ENCODE measurements at regions not wholly inside any gene's neighbourhood (a gene's known extent, or its start where the extent isn't known, plus 50 kb on each side); places are given as distances from the start of the nearest gene placed in this dataset.
"Not testable (repeated sequence)": the region's sequence is repeated elsewhere in the genome, so short reads cannot be mapped to it uniquely, and the experiment has no call there.

- DNase-seq (ENCODE audit: low read depth) = no peak
- no peak overlapping the region for H3K4me3 ChIP-seq (ENCODE audit: low read depth, low read length)
- TF ChIP-seq MYC (IDR thresholded peaks at IDR 0.05; ENCODE audit: low read depth, low read length) (no peak), POLR2A (IDR thresholded peaks at IDR 0.05; ENCODE audit: extremely low read depth, insufficient read length) (no peak)
- TF ChIP-seq, protein P1, sequence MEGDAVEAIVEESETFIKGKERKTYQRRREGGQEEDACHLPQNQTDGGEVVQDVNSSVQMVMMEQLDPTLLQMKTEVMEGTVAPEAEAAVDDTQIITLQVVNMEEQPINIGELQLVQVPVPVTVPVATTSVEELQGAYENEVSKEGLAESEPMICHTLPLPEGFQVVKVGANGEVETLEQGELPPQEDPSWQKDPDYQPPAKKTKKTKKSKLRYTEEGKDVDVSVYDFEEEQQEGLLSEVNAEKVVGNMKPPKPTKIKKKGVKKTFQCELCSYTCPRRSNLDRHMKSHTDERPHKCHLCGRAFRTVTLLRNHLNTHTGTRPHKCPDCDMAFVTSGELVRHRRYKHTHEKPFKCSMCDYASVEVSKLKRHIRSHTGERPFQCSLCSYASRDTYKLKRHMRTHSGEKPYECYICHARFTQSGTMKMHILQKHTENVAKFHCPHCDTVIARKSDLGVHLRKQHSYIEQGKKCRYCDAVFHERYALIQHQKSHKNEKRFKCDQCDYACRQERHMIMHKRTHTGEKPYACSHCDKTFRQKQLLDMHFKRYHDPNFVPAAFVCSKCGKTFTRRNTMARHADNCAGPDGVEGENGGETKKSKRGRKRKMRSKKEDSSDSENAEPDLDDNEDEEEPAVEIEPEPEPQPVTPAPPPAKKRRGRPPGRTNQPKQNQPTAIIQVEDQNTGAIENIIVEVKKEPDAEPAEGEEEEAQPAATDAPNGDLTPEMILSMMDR (IDR thresholded peaks at IDR 0.05; ENCODE audit: low read depth, low read length) = no peak
- TF ChIP-seq, protein P2, sequence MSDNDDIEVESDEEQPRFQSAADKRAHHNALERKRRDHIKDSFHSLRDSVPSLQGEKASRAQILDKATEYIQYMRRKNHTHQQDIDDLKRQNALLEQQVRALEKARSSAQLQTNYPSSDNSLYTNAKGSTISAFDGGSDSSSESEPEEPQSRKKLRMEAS (IDR thresholded peaks at IDR 0.05; ENCODE audit: low read depth, low read length) = no peak
Observed at GRCh38 chr2:34784701-34785100, 1185.6 kb upstream of the FAM98A start.

DNA sequence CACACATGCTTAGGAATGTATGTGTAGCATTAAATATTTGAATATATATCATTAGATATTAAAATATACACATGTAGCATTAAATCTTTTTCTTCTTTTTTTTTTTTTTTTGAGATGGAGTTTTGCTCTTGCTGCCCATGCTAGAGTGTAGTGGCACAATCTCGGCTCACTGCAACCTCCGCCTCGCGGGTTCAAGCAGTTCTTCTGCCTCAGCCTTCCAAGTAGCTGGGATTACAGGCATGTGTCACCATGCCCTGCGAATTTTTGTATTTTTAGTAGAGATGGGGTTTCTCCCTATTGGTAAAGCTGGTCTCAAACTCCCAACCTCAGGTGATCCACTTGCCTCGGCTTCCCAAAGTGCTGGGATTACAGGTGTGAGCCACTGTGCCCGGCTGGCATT lies 1151.6 kb upstream of the FAM98A start:
- H3K4me3 ChIP-seq (ENCODE audit: low read depth, low read length); DNase-seq (ENCODE audit: low read depth): not testable (repeated sequence)

- DNase-seq (ENCODE audit: low read depth) = no peak
- no peak overlapping the region for H3K4me3 ChIP-seq (ENCODE audit: low read depth, low read length)
- TF ChIP-seq MYC (IDR thresholded peaks at IDR 0.05; ENCODE audit: low read depth, low read length) (no peak), POLR2A (IDR thresholded peaks at IDR 0.05; ENCODE audit: extremely low read depth, insufficient read length) (no peak)
- TF ChIP-seq, protein P2 (IDR thresholded peaks at IDR 0.05; ENCODE audit: low read depth, low read length) = no peak
- TF ChIP-seq, protein P1 (IDR thresholded peaks at IDR 0.05; ENCODE audit: low read depth, low read length) = no peak
Observed at GRCh38 chr2:34747643-34748042, 1148.5 kb upstream of the FAM98A start.

DNA sequence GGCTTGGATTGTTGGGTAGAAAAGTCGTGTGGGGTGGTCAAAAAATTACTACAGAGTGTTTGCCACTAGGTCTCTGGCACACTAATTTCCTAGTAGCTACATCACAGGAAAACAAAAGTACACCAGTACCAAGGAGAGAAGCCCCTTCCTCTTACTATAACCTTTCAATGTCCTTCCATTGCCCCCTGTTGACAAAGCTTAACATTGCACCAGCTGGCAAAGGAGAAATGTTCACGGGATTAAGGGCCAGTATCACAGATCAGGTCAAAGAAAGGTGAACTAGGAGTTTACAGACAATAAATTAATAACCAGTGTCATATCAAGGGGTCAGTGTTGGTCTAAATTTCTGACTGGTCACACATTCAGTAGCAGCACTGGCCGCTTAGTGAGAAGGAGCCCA lies 1139.6 kb upstream of the FAM98A start:
- peak; percentile 26 for DNase-seq (ENCODE audit: low read depth)
- no peak for TF ChIP-seq MYC (IDR thresholded peaks at IDR 0.05; ENCODE audit: low read depth, low read length)
- TF ChIP-seq, protein P1 (IDR thresholded peaks at IDR 0.05; ENCODE audit: low read depth, low read length) = peak; percentile 66
- H3K4me3 ChIP-seq (ENCODE audit: low read depth, low read length) = no peak overlapping the region

- TF ChIP-seq POLR2A (IDR thresholded peaks at IDR 0.05; ENCODE audit: extremely low read depth, insufficient read length) = no peak
- TF ChIP-seq, protein P1 (IDR thresholded peaks at IDR 0.05; ENCODE audit: low read depth, low read length) = no peak
- TF ChIP-seq MYC (IDR thresholded peaks at IDR 0.05; ENCODE audit: low read depth, low read length) = no peak
- TF ChIP-seq, protein P2 (IDR thresholded peaks at IDR 0.05; ENCODE audit: low read depth, low read length) = no peak
Observed at GRCh38 chr2:34737146-34737545, 1138.0 kb upstream of the FAM98A start.

GRCh38 chr2:34736482-34736881 lies 1137.4 kb upstream of the FAM98A start:
- no peak for TF ChIP-seq MYC (IDR thresholded peaks at IDR 0.05; ENCODE audit: low read depth, low read length)
- no peak for TF ChIP-seq POLR2A (IDR thresholded peaks at IDR 0.05; ENCODE audit: extremely low read depth, insufficient read length)
- TF ChIP-seq, protein P2 (IDR thresholded peaks at IDR 0.05; ENCODE audit: low read depth, low read length) = no peak
- TF ChIP-seq, protein P1 (IDR thresholded peaks at IDR 0.05; ENCODE audit: low read depth, low read length) = no peak
- no peak for DNase-seq (ENCODE audit: low read depth)
- no peak overlapping the region for H3K4me3 ChIP-seq (ENCODE audit: low read depth, low read length)

More at GRCh38 chr2:34737146-34737545, 1138.0 kb upstream of the FAM98A start:
- H3K4me3 ChIP-seq (ENCODE audit: low read depth, low read length) = no peak overlapping the region
- DNase-seq (ENCODE audit: low read depth) = no peak
